Activated CD8-positive, alpha-beta memory T cell treated with anti-CD3 and anti-CD28 coated beads for 1 hour (primary cell): ENCODE measurements at regions not wholly inside any gene's neighbourhood (a gene's known extent, or its start where the extent isn't known, plus 50 kb on each side); places are given as distances from the start of the nearest gene placed in this dataset.

Experiments
- DNase-seq, 2 donors: peaks; one replicate each; pipeline ENCODE4 v3.0.0-alpha.2; 2020; ENCODE audit warnings: low read depth in 1 of 2; ENCODE audit errors: extremely low read depth in 1 of 2

- DNase-seq, result no peak
These were observed 188.5 kb downstream of the HLX start for GRCh38 chr1:221067721-221068120.

DNA sequence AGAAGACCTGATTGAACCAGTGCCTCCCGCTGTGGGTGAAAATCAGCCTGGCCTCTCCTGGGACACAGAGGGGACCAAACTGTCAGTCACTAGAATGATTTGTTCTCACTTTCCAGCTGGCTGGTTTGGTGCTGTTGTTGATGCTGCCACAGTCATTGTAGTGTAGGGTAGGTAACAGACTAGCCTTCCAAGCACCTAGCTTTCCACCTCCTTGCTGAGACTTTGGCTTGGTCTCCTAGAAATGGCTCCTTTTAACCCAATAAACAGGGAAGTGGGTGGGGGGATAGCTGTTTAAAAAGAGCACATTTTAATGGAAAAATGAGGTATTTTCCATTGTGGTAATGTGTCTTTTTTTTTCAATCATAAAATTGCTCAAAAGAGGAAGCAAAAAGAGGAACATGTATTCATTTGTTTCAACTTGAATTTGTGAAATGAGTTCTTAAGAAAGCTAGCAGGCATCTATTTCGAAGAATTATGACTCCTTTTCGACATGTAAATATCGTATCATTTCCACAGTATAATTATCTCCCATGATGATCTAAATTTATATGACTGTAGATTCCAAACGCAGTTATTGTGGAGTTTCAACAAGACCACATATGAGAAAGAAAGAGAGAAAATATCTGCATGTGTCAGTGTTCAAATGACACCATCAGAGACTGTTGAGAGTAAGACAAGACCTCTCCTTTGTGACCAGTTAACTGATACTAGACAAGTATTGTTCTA is 190.1 kb downstream of the HLX start:
- DNase-seq, result no peak

DNA sequence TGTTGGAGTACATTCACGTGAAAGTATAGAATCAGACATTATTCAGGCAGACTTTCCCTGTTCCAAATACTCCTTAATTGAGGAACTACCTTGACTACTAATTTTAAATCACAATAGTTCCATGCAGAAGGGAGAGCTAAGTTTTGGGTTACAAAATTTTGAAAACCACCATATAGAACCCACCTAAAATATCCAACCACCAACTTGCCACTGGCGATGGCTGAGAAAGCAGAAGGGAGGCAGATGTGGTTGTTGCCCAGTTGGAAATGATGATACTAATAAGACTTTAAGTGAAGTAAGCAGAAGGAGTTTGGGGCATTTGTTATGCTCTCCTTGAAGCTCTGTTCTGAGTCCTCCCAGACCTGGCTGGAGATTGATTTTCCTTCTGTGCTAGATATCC is 190.7 kb downstream of the HLX start:
- no peak for DNase-seq

GRCh38 chr1:221071777-221072176 is 192.5 kb downstream of the HLX start:
- no peak for DNase-seq

GRCh38 chr1:221072214-221072613 is 193.0 kb downstream of the HLX start:
- no peak for DNase-seq

DNA sequence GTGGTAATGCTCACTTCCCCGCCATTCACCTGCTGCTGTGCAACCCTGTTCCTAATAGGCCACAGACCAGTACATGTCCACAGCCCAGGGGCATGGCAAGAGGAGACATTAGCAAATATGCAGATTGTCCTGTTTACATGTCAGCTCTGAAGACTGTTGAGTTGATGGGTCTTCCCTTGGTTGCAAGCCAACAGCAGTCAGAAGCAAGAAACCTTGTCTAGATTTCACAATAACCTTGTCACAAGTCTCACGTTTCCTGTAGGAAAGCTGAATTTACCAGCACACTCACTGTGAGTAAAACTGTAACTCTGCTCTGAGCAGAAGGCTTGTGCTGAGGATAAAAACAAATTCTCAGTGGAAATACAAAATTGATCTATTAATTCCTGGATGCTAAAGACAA is 195.1 kb downstream of the HLX start:
- DNase-seq, result no peak

DNA sequence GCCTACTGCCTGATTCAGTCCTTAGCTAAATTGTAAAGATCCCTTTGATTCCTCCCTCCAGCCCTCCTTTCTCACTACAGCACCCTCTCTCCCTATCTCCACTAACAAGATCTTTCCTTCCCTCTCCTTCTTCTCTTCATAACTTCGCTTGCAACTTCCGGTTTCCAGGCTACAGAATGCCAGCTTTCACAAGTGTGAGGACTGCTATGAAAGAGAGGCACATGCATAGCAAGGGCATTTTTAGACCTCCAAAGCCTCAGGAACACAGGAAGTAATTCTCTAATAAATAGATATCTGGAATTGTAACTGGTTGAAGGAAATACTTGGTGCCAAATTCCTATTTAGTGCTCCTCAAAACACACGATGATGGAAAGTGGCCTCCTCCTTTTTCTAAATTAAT is 196.7 kb downstream of the HLX start:
- no peak for DNase-seq

DNA sequence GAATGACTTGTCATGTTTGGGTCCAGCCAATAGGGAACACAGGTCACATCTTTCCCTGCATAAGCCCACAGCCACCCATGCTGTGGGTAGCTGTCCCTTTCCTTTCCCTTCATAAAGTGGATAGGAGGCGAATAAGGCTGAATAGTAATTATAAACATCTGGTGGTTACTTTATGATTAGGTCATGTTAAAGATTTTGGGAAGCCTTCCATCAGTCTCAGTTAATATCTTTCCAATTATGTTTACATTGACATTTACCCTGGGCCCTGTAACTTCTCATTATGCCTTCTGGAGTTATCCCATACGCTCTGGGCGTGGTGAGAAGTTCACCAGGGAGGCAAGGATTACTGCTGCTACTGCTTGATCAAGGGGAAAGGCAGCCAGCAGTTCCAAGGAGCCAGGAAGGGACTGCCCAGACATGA is 197.2 kb downstream of the HLX start:
- DNase-seq, result no peak

GRCh38 chr1:221078260-221078965 is 199.2 kb downstream of the HLX start:
- no peak for DNase-seq

DNA sequence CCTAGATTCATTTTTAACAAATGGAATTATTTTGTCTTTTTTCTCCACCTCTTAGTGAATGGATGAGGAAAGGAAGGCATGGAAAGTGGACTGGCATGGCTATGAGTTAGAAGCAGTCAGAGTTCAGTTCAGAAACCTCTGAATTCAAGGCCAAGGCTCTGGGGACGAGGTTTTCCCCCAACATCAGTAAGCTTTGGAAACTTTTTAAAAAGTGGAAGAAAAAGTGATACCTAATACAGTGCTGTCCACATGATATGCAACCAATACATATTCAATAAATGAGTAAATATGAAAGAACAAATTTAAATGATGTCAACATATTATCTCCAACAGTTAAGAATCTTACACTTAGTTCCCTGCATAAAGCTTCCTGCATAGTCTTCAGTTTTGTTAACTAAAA is 204.7 kb downstream of the HLX start:
- DNase-seq, result no peak

DNA sequence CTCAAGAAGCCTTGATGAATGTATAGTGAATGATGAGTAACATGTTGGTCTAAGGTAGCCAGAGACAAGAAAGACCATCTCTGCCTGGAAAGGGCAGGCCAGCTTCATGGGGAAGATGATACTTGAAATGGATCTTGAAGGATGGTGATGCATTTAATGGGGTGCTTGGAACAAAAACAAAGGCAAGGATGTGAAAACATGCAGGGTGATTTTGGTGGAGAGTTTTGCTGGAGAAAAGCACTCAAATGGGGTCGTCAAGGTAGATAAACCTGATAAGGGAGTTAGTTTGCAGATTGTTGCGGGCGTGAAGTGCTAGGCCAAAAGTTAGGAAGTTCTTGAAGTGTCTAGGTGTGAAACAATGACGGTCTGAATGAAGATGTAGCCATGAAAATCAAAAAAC is 205.4 kb downstream of the HLX start:
- no peak for DNase-seq

DNA sequence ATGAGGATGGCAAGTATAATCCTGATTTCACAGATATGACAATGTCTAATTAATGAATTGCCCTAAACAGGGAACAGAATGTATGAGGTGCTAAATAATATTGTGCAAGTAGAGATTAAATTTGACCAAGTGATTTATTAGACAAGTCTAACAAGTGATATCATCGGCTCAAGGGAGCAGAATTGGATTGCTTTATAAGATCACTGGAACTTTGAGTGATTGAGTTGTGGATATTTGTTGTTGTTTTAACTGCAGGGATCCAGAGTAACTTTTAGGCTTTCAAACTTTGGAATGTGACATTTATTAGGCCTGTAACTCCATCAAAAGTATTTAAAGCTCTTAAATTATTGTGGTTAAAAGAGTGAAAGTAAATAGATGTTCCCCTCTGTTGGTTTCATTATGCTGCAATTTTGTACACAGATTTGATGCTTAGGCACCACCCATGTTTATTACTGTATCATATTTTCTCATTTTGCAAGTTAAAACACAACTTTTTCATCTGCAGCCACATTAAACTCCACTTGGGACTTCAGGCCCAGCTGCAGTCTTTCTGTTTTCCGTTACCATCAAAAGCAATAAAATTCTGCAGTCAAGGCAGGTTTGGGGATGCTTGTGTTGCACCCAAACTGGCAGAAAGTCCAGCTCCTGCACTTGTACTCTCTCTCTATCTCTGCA is 206.6 kb downstream of the HLX start:
- DNase-seq, result no peak

DNA sequence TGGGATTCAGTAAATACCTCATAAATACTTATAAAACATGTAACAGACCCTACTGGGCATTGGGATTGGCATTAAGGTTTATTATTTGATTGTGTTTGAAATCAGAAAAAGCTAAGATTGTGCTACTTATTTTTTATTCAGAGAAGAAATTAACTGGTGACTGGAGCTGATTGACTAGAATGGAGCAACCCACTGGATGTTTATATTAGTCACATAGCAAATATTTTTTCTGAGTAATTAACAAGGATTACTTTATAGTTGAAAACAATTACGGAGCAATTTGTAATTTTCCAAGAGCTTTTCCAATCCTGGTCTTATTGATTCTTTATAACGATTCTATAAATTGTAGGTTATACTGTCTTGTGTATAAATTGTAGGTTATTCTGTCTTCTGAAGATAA is 208.7 kb downstream of the HLX start:
- no peak for DNase-seq

DNA sequence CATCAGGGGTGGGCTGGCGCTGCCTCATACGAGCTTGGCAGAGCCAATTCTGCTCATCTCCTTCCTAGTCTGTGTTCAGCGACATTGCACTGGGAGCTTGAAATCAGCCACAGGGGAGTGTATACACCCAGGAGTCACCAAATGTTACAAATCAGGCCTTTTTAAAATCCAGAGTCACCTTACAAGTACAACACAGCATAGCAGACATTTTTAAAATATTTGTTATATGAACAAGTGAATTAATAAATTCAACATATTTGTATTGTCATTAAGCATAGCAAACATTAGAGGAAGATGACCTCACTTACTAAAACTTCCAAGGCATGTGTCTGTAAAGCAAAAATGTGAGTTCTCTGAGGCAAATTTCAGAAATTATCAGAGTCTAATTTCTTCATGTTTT is 210.0 kb downstream of the HLX start:
- no peak for DNase-seq

- no peak for DNase-seq
These were observed 210.6 kb downstream of the HLX start for GRCh38 chr1:221089803-221090202.

DNA sequence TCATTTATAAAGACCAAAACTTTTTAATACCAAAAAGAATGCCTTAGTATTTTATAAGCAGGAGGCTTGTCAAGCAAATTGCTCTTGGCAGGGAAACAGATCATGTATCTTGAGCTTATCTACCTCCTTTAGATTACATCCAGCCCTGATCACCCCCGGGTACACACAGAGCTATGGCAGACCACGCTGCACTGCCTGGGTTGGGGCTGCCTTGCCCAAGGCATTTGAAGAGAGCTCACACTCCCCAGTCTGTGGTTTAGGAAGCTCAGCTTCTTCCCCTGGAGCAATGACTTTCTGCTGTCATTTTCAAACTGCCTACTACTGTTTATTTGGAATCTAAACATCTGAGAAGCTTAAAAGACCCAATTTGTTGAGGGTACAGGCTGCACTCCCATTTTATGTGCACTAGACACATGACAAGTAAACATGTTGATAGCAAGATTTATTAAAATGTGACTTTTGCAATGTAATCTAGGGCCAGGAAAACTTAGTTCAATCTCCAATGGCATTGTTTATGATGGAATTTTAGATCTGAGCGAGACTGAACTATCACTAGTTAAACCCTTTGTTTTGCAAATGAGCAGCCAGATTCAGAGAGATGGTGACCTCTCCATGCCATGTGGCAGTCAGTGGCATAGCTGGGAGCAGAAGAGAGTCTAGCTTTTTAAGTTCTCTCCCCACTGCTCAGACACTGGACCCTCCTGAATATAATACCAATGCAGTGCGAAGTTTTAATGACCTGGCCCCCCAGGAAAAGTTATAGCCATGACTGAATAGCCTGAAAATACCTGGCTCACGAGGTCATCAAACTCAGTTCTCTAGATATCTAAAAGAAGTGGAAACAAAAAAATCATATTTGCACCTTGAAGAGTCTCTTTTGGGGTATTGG is 214.9 kb downstream of the HLX start:
- DNase-seq, result no peak

GRCh38 chr1:221097479-221098281 is 218.4 kb downstream of the HLX start:
- DNase-seq, result no peak

GRCh38 chr1:221098471-221099405 is 219.5 kb downstream of the HLX start:
- DNase-seq, result no peak
